A673 (cell line): ENCODE measurements at regions not wholly inside any gene's neighbourhood (a gene's known extent, or its start where the extent isn't known, plus 50 kb on each side); places are given as distances from the start of the nearest gene placed in this dataset.

Experiments
- EZH2 ChIP-seq: fragments of 200-600 bp; sonication (generic); IDR thresholded peaks from 2 replicates; pipeline ENCODE4 v1.6.1; 2017; ENCODE audit warnings: borderline replicate concordance, low read depth, mild to moderate bottlenecking, mixed read lengths, antibody characterized with exemption, low read length; ENCODE audit not compliant: poor library complexity, severe bottlenecking
- TF ChIP-seq, protein P1 (sequence below): fragments of 300-800, 200-600 bp; sonication (generic); conservative IDR thresholded peaks from 2 replicates; pipeline ENCODE4 v1.5.1; 2017; ENCODE audit warnings: low read depth, mild to moderate bottlenecking, antibody characterized with exemption, low read length, moderate library complexity, mixed read lengths

DNA sequence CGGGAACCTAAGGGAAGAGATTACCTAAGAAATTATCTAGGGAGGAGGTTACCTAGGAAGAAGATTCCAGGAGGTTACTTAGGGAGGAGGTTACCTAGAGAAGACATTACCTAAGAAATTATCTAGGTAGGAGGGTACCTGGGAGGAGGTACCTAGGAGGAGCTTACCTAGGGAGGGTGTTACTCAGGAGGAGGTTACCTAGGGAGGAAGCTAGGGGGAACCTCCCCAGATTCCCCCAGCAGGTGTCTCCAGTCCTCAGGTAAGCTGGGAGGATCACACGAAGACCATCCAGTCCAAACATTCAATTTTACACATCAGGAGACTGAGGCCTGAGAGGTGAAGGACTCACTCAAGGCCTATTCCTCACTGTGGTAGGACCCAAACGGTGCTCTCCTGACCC is 482.8 kb downstream of the TBC1D22A start:
- TF ChIP-seq, protein P1, sequence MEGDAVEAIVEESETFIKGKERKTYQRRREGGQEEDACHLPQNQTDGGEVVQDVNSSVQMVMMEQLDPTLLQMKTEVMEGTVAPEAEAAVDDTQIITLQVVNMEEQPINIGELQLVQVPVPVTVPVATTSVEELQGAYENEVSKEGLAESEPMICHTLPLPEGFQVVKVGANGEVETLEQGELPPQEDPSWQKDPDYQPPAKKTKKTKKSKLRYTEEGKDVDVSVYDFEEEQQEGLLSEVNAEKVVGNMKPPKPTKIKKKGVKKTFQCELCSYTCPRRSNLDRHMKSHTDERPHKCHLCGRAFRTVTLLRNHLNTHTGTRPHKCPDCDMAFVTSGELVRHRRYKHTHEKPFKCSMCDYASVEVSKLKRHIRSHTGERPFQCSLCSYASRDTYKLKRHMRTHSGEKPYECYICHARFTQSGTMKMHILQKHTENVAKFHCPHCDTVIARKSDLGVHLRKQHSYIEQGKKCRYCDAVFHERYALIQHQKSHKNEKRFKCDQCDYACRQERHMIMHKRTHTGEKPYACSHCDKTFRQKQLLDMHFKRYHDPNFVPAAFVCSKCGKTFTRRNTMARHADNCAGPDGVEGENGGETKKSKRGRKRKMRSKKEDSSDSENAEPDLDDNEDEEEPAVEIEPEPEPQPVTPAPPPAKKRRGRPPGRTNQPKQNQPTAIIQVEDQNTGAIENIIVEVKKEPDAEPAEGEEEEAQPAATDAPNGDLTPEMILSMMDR: no peak
- no peak for TF ChIP-seq EZH2
